Ectodermal cell (in vitro differentiated cells): ENCODE measurements at regions not wholly inside any gene's neighbourhood (a gene's known extent, or its start where the extent isn't known, plus 50 kb on each side); places are given as distances from the start of the nearest gene placed in this dataset.

Source experiments
- H3K27ac ChIP-seq: 2 replicates; pipeline ENCODE4 v1.7.0; 2013; ENCODE audit warnings: mild to moderate bottlenecking, low read depth, low read length; ENCODE audit not compliant: insufficient read depth, poor library complexity, severe bottlenecking
- H3K27me3 ChIP-seq: 2 replicates; pipeline ENCODE4 v1.7.0; 2013; ENCODE audit warnings: mild to moderate bottlenecking, low read length; ENCODE audit not compliant: insufficient read depth, control insufficient read depth, poor library complexity, severe bottlenecking
- H3K36me3 ChIP-seq: one replicate; pipeline ENCODE4 v1.7.0; 2013; ENCODE audit warnings: low read length; ENCODE audit not compliant: control insufficient read depth, insufficient read depth
- H3K4me1 ChIP-seq: one replicate; pipeline ENCODE4 v1.7.0; 2013; ENCODE audit warnings: low read length; ENCODE audit not compliant: control insufficient read depth, insufficient read depth
- H3K4me3 ChIP-seq: 2 replicates; pipeline ENCODE4 v1.7.0; 2013; ENCODE audit warnings: low read depth, low read length, control low read depth; ENCODE audit not compliant: insufficient read depth
- H3K9me3 ChIP-seq: 2 replicates; pipeline ENCODE4 v1.7.0; 2013; ENCODE audit warnings: mild to moderate bottlenecking, low read length, moderate library complexity; ENCODE audit not compliant: control insufficient read depth
- WGBS, 2 experiments: methylation state at CpG; one replicate each; pipeline ENCODE4 v1.1.7; 2013; ENCODE audit warnings: missing lambda C conversion rate in 2 of 2; 5-methylcytosine and 5-hydroxymethylcytosine counted together

DNA sequence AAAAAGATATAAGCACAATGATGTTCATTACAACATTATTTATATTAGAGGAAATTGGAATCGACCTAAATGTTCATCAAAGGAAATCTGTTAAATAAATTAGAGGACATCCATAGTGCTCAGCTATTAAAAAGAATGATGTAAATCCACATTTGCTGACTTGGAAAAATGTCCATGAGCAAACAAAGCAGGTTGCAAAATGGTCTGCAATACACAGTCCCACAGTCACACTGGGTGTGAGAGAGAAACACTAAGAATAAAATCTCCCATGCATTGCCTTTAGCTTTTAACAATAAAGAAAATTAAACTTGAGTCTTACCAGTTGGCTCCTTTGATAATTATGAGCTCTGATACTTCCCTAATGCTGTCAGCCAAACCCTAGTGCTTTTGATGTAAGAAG, 811.1 kb upstream of the SALL3 start:
- Histone ChIP-seq H3K27ac (no peak overlapping the region), H3K9me3 (no peaks in the 10 kb centered on the region), H3K36me3 (no peaks in the 10 kb centered on the region), H3K27me3 (no peaks in the 10 kb centered on the region), H3K4me1 (no peaks in the 10 kb centered on the region), H3K4me3 (no peak overlapping the region)
- WGBS, 2 experiments: 86 to 100% methylated on average over 1 of the region's 1 CpG

DNA sequence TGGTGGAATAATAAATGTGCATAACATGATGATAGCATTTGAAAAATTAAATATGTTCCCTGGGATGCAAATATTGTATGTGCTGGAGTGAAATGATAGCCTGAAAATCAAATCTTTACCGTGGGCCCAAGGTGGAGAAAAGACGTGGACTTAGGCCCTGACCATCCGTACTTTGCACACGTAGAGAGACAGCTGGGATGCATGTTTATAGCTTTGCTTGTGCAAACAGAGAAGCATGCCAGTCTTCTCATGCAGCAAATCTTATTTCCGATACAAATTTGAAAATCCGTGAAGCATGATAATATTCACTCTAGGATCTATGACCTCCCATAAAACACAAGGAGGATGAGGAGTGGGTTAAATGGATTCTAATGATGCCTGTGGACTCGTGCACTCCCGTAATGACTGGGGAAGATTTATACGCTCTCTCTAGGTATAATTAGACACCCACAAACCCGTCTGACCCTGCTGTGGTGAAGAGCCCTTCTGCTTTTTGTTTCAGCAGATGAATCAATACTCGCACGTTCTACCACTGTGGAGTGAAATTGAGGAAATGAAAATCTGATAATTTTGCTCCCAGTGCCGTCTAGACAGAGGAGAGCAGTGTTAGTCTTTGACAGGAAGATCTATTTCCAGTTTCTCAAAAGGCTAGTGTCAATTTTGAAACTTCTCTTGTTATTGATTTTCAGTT, 810.3 kb upstream of the SALL3 start:
- Histone ChIP-seq H3K4me3 (no peak overlapping the region), H3K36me3 (no peaks in the 10 kb centered on the region), H3K4me1 (no peaks in the 10 kb centered on the region), H3K27me3 (no peaks in the 10 kb centered on the region), H3K27ac (no peak overlapping the region), H3K9me3 (no peaks in the 10 kb centered on the region)
- WGBS, 2 experiments: 93% methylated on average over 13 of the region's 13 CpGs

DNA sequence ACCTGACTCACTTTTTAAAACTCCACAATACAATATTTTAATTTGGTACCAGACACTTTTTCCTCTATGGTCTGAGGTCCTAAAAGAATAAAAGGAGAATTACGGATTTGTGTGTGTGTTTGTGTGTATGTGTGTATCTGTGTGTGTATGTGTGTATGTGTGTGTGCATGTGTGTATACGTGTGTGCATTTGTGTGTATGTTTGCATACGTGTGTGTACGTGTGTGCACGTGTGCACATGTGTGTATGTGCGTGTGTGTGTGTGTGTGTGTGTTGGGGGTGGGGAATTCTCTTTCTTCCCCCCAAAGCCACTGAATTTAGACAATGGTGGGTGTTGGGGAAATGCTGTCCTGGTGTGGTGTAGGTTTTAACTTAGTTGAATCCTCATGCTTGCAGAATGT, 807.7 kb upstream of the SALL3 start:
- no peaks in the 10 kb centered on the region for H3K9me3 ChIP-seq
- H3K4me3 ChIP-seq: no peak overlapping the region
- no peaks in the 10 kb centered on the region for H3K4me1 ChIP-seq
- H3K27ac ChIP-seq: no peak overlapping the region
- WGBS, 2 experiments: 77 to 87% methylated on average over 6 of the region's 6 CpGs
- H3K27me3 ChIP-seq: no peaks in the 10 kb centered on the region
- no peaks in the 10 kb centered on the region for H3K36me3 ChIP-seq

DNA sequence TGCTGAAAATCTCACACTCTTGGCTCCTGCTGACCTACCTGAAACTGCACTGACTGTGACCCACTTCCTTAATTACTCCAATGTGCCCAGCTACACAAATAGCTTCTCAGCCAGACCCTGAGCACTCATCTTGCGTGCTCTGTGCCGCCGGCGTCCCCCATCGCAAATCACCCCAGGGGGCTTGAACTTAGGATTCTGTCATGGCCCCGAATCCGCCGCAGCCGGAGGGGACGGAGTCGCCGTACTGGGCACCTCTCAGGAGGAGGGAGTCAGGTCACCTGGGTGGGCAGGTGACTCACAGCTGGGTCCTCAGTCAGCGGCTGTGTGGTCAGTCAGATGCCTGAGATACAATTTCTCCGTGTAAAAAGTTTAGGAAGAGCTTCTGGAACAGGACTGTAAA, 804.9 kb upstream of the SALL3 start:
- WGBS, 2 experiments: 94 to 95% methylated on average over 14 of the region's 14 CpGs
- Histone ChIP-seq H3K9me3 (no peaks in the 10 kb centered on the region), H3K27ac (no peak overlapping the region), H3K4me1 (no peaks in the 10 kb centered on the region), H3K4me3 (no peak overlapping the region), H3K36me3 (no peaks in the 10 kb centered on the region), H3K27me3 (no peaks in the 10 kb centered on the region)

DNA sequence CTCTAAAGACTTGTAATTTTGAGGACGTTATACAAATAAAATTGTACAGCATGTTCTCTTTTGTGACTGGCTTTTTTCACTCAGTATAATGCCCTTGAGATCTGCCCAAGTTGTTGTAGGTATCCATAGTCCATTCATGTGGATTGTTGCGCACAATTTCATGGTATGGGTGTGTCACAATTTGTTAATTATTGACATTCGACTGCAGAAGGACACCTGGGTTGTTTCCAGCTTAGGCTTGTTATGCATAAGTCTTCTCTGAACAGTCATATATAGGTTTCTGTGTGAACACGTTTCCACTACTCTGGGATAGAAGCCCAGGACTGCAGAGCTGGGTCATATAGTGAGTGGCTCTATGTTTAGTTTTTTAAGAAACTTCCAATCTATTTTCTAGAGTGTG, 800.8 kb upstream of the SALL3 start:
- WGBS, 2 experiments: 94 to 96% methylated on average over 4 of the region's 4 CpGs
- no peak overlapping the region for H3K27ac ChIP-seq
- H3K9me3 ChIP-seq: no peaks in the 10 kb centered on the region
- no peaks in the 10 kb centered on the region for H3K27me3 ChIP-seq
- H3K4me1 ChIP-seq: no peaks in the 10 kb centered on the region
- H3K4me3 ChIP-seq: no peak overlapping the region
- H3K36me3 ChIP-seq: no peaks in the 10 kb centered on the region

DNA sequence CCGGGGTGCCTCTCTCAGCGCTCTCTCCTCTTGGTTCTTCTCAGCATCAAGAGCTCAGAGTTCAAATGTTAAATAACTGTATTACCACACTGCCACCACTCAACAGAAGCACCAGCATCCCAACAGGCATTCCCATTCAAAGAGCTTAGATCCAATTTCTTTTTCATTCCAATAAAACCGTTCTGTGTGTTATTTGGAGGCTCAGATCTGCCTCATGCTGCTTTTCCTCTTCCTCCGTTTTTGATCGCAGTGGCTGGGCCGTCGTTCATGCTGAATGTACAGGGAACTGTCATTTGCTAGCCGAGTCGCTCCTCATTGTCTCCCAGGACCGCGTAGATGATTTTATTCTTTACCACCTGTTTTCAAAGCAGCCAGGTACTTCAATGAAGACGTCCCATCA, 798.9 kb upstream of the SALL3 start:
- H3K27me3 ChIP-seq: no peaks in the 10 kb centered on the region
- no peak overlapping the region for H3K4me3 ChIP-seq
- no peaks in the 10 kb centered on the region for H3K36me3 ChIP-seq
- H3K4me1 ChIP-seq: no peaks in the 10 kb centered on the region
- WGBS, 2 experiments: 72 to 79% methylated on average over 11 to 12 of the region's 12 CpGs
- H3K27ac ChIP-seq: no peak overlapping the region
- no peaks in the 10 kb centered on the region for H3K9me3 ChIP-seq

DNA sequence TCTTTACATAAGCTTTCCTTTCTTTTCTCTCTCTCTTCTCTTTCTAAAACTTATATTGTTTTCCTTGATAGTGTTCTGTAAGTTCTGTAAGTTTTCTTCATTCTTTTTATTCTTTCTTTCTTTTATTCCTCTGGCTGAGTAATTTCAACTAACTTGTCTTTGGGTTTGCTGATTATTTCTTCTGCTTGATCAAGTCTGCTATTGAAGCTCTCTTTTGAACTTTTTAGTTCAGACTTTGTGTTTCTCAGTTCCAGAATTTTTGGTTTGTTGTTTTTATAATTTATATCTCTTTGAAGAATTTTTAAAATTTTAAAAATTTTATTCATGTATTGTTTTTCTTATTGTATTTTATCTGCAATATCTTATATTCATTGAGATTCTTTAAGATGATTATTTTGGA, 795.8 kb upstream of the SALL3 start:
- Histone ChIP-seq H3K27me3 (no peaks in the 10 kb centered on the region), H3K27ac (no peak overlapping the region), H3K36me3 (no peaks in the 10 kb centered on the region), H3K9me3 (no peaks in the 10 kb centered on the region), H3K4me3 (no peak overlapping the region), H3K4me1 (no peaks in the 10 kb centered on the region)

DNA sequence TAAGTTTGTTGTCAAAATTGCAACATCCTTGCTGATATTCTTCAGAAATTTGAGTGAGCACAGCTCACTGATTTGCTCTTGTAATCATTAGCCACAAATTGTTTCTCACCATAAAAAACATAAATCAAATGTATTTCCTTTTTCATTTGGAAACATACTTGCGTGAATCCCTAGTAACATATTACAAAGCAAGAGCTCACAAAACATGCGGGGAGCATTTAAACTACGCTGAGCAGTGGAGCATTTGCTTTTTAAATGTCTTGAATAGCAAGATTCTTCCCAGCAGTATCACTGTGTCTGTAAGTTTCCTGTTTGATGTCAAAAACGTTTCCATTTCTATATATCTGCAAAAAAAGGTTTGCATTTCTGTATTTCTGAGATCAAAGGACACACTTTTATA, 788.3 kb upstream of the SALL3 start:
- Histone ChIP-seq H3K27ac (no peak overlapping the region), H3K4me3 (no peak overlapping the region), H3K27me3 (no peaks in the 10 kb centered on the region), H3K9me3 (no peaks in the 10 kb centered on the region), H3K4me1 (no peaks in the 10 kb centered on the region), H3K36me3 (no peaks in the 10 kb centered on the region)
- 76 to 91% methylated on average over 4 of the region's 4 CpGs for WGBS, 2 experiments

DNA sequence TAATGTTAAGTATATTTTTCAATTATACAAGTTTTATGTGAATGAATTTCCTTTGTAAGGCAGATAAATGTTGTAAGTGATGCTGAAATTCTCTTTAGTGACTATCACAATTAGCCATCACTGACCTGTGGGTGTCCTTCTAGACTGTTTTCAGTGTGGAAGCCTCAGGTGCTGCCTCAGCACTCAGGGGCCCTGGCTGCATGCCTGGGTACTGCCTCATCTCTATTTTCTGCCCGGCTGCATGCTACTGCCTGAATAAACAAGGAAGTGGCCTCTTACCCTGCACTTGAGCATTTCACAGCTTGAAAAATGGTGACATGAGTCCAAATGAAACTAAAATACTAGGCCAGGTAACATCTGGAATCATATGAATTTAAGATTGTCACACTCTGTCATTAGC, 787.6 kb upstream of the SALL3 start:
- no peaks in the 10 kb centered on the region for H3K4me1 ChIP-seq
- H3K27ac ChIP-seq: no peak overlapping the region
- WGBS, 2 experiments: 70 to 76% methylated on average over 1 of the region's 1 CpG
- no peak overlapping the region for H3K4me3 ChIP-seq
- H3K9me3 ChIP-seq: no peaks in the 10 kb centered on the region
- H3K27me3 ChIP-seq: no peaks in the 10 kb centered on the region
- H3K36me3 ChIP-seq: no peaks in the 10 kb centered on the region

DNA sequence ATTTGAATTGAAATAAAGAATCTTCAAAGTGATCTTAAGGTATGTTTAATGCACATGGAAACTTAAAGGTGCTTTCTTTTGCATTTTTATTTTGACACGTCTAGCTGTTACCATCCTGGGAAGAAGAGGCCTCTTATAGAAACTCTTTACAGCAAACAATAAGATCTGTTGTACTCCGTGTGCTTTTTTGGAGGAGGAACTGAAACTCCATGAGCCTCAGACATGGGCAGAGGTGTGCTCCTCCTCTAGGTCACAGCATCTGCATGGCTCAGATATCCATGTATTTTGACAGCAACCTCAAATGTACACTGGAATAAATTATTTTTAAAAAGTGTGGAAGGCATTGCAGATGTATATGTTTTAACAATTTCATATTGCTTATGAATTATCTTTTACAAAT, 783.3 kb upstream of the SALL3 start:
- Histone ChIP-seq H3K27ac (no peak overlapping the region), H3K9me3 (no peaks in the 10 kb centered on the region), H3K4me1 (no peaks in the 10 kb centered on the region), H3K4me3 (no peak overlapping the region), H3K27me3 (no peaks in the 10 kb centered on the region), H3K36me3 (no peaks in the 10 kb centered on the region)
- WGBS, 2 experiments: 96 to 97% methylated on average over 2 of the region's 2 CpGs

DNA sequence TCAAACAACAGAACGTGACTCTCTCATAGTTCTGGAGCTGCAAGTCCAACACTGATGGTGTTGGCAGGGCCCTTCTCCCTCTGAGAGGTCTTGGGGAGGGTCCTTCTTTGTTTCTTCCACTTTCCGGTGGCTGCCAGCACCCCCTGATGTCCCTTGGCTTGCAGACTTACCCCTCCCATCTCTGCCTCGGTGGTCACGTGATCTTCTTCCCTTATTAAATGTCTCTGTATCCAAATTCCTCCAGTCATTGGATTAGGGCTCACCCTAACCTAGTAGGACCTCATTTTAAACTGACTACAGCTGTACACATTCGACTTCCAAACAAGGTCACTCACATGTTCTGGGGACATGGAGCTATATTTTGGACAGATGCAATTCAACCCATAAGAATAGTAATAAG, 780.6 kb upstream of the SALL3 start:
- no peak overlapping the region for H3K4me3 ChIP-seq
- no peaks in the 10 kb centered on the region for H3K4me1 ChIP-seq
- WGBS, 2 experiments: 88 to 92% methylated on average over 5 of the region's 5 CpGs
- no peaks in the 10 kb centered on the region for H3K36me3 ChIP-seq
- no peak overlapping the region for H3K27ac ChIP-seq
- H3K9me3 ChIP-seq: no peaks in the 10 kb centered on the region
- no peaks in the 10 kb centered on the region for H3K27me3 ChIP-seq
